ENCODE measurements at regions not wholly inside any gene's neighbourhood (a gene's known extent, or its start where the extent isn't known, plus 50 kb on each side); places are given as distances from the start of the nearest gene placed in this dataset.

DNA sequence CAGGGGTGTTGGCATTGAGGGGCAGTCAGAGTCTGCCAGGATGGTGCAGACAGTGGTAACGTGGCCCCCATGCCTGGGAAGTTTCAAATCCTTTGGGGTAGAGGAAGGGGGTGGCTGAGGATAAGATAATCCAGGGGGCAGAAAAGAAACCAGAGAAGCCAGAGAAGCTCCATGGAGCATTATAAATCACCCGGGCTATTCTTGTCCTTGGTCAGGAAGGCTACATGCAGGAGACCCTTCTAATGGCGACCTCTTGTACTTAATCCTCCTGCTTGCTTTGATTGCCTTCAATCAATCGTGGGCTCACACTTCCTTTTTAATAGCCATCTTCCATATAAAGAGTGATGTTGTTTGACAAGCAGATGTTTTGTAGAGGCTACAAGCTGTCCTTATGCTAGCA, 131.9 kb downstream of the MAF start:
- no peaks in the 10 kb centered on the region for H3K27me3 ChIP-seq (ENCODE audit: insufficient read depth, insufficient read length)
- H3K4me1 ChIP-seq (ENCODE audit: insufficient read depth, insufficient read length): no peaks in the 10 kb centered on the region
- no peak overlapping the region for H3K4me3 ChIP-seq (ENCODE audit: insufficient read length, low read depth)
- TF ChIP-seq YY1 (IDR thresholded peaks at IDR 0.05; ENCODE audit: insufficient read depth, insufficient read length): no peak
- no peak for TF ChIP-seq ZNF274 (IDR thresholded peaks at IDR 0.05; ENCODE audit: low read depth, low read length)
- TF ChIP-seq SUZ12 (IDR thresholded peaks at IDR 0.05; ENCODE audit: extremely low read depth, insufficient read depth, insufficient read length): no peak
- H3K9me3 ChIP-seq (ENCODE audit: insufficient read depth, low read length): no peaks in the 10 kb centered on the region
- no peak overlapping the region for H3K9ac ChIP-seq (ENCODE audit: insufficient read length, low read depth)
- no peak for DNase-seq (ENCODE audit: low read depth, low spot score)
- H3K36me3 ChIP-seq (ENCODE audit: insufficient read depth, insufficient read length, low read length): no peaks in the 10 kb centered on the region

DNA sequence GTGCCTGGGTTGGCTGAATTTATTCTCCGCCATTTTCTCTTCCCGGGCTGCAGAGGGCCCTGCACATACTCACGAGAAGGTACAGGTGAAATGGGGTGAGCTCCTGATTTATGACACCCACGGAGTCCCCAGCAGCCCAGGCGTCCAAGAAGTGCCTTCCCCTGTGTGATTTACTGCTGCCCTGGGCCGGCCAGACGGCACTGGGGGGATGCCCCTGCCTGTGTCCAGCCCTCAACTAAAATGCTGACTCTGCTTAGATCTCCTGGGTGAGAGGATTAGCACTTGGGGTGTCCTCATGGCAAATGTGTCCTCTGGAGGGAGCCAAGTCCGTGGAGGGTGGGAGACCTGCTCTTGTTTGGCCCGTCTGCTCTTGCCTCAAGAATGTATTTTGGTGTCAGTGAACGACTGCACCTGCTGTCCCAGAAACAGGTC, 132.4 kb downstream of the MAF start:
- Histone ChIP-seq H3K4me3 (ENCODE audit: insufficient read length, low read depth) (no peak overlapping the region), H3K9me3 (ENCODE audit: insufficient read depth, low read length) (no peaks in the 10 kb centered on the region), H3K36me3 (ENCODE audit: insufficient read depth, insufficient read length, low read length) (no peaks in the 10 kb centered on the region), H3K27me3 (ENCODE audit: insufficient read depth, insufficient read length) (no peaks in the 10 kb centered on the region), H3K4me1 (ENCODE audit: insufficient read depth, insufficient read length) (no peaks in the 10 kb centered on the region), H3K9ac (ENCODE audit: insufficient read length, low read depth) (no peak overlapping the region)
- no peak for DNase-seq (ENCODE audit: low read depth, low spot score)
- TF ChIP-seq YY1 (IDR thresholded peaks at IDR 0.05; ENCODE audit: insufficient read depth, insufficient read length) (no peak), ZNF274 (IDR thresholded peaks at IDR 0.05; ENCODE audit: low read depth, low read length) (no peak), SUZ12 (IDR thresholded peaks at IDR 0.05; ENCODE audit: extremely low read depth, insufficient read depth, insufficient read length) (no peak)

DNA sequence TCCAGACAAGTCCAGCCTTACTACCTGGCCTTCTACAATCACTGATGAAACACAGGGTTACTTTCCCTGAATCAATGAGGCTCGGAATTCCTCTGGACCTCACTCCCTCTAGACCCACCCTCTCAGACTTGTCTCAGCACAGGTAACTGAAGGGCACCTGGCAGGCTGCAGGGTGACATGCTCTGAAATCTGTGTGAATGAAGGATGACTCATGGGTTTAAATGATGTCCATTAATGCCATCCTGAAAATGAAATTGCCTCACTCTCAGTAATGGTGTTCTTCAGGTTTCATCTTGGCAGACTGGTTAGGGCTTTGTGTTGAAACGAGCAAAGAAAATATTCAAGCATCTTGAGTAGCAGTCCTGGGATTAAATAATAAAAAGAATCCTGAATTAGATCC, 134.4 kb downstream of the MAF start:
- Histone ChIP-seq H3K4me1 (ENCODE audit: insufficient read depth, insufficient read length) (no peaks in the 10 kb centered on the region), H3K9ac (ENCODE audit: insufficient read length, low read depth) (no peak overlapping the region), H3K4me3 (ENCODE audit: insufficient read length, low read depth) (no peak overlapping the region), H3K27me3 (ENCODE audit: insufficient read depth, insufficient read length) (no peaks in the 10 kb centered on the region), H3K9me3 (ENCODE audit: insufficient read depth, low read length) (no peaks in the 10 kb centered on the region), H3K36me3 (ENCODE audit: insufficient read depth, insufficient read length, low read length) (no peaks in the 10 kb centered on the region)
- no peak for TF ChIP-seq YY1 (IDR thresholded peaks at IDR 0.05; ENCODE audit: insufficient read depth, insufficient read length)
- no peak for TF ChIP-seq SUZ12 (IDR thresholded peaks at IDR 0.05; ENCODE audit: extremely low read depth, insufficient read depth, insufficient read length)
- TF ChIP-seq ZNF274 (IDR thresholded peaks at IDR 0.05; ENCODE audit: low read depth, low read length): no peak
- no peak for DNase-seq (ENCODE audit: low read depth, low spot score)

DNA sequence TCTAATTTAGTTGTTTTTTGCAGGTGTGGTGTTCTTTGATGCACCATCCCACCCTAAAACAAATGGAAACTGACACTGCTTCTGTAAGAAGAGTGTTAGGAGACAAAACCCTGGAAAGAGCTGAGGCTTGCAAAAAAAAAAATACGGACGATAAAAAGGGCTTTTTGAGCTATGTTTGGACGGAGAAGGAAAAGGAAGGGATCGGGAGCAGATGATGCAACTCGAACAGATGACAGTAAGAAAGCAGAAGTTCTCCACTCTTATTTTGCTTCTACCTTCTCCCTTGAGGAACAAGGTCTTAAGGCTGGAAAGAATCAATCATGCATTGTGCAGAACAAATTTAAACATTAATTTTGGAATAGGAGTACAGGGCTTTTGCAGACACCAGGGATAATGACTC, 136.7 kb downstream of the MAF start:
- Histone ChIP-seq H3K4me3 (ENCODE audit: insufficient read length, low read depth) (no peak overlapping the region), H3K4me1 (ENCODE audit: insufficient read depth, insufficient read length) (no peaks in the 10 kb centered on the region), H3K36me3 (ENCODE audit: insufficient read depth, insufficient read length, low read length) (no peaks in the 10 kb centered on the region), H3K9ac (ENCODE audit: insufficient read length, low read depth) (no peak overlapping the region), H3K9me3 (ENCODE audit: insufficient read depth, low read length) (no peaks in the 10 kb centered on the region), H3K27me3 (ENCODE audit: insufficient read depth, insufficient read length) (no peaks in the 10 kb centered on the region)
- no peak for DNase-seq (ENCODE audit: low read depth, low spot score)
- TF ChIP-seq SUZ12 (IDR thresholded peaks at IDR 0.05; ENCODE audit: extremely low read depth, insufficient read depth, insufficient read length) (no peak), YY1 (IDR thresholded peaks at IDR 0.05; ENCODE audit: insufficient read depth, insufficient read length) (no peak), ZNF274 (IDR thresholded peaks at IDR 0.05; ENCODE audit: low read depth, low read length) (no peak)

DNA sequence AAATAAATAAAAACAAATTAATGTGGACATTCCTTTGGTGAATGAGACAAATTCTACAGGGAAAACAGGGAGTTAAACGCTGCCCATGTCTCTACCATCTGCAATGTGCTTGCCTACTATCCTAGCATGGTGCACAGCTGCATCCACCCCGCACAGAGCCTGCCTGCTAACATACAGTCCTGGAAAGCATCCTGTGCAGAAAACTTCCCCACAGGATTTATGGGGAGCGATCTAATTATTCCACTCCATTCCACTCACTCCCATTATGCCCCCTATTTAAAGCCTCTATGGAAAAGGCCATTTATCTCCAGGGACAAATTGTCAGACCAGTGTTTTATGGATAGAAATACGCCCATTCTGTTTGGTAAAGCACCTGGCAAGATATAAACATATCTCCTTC, 144.5 kb downstream of the MAF start:
- DNase-seq (ENCODE audit: low read depth, low spot score): no peak
- no peak for TF ChIP-seq ZNF274 (IDR thresholded peaks at IDR 0.05; ENCODE audit: low read depth, low read length)
- TF ChIP-seq YY1 (IDR thresholded peaks at IDR 0.05; ENCODE audit: insufficient read depth, insufficient read length): no peak
- TF ChIP-seq SUZ12 (IDR thresholded peaks at IDR 0.05; ENCODE audit: extremely low read depth, insufficient read depth, insufficient read length): no peak
- no peaks in the 10 kb centered on the region for H3K27me3 ChIP-seq (ENCODE audit: insufficient read depth, insufficient read length)

DNA sequence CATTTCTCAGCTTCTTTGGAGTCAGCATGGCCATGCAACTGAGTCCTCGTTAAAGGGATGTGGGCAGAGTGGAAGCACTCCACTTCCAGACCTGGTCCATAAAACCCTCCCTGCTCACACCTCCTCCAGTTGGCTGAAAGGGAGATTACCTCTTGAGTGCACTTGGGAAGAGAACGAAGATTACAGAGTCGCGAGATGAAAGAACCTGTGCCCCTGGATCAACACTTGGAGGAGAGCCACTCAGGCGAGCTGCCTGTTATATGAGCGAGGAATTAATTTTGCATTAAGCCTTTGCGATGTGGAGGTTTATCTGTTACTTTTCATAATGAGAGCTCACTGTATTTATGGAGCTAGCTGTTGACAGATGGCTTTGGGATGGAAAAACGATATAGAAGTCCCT, 147.9 kb downstream of the MAF start:
- H3K4me3 ChIP-seq (ENCODE audit: insufficient read length, low read depth): no peak overlapping the region
- TF ChIP-seq SUZ12 (IDR thresholded peaks at IDR 0.05; ENCODE audit: extremely low read depth, insufficient read depth, insufficient read length) (no peak), ZNF274 (IDR thresholded peaks at IDR 0.05; ENCODE audit: low read depth, low read length) (no peak), YY1 (IDR thresholded peaks at IDR 0.05; ENCODE audit: insufficient read depth, insufficient read length) (no peak)
- H3K4me1 ChIP-seq (ENCODE audit: insufficient read depth, insufficient read length): no peaks in the 10 kb centered on the region
- DNase-seq (ENCODE audit: low read depth, low spot score): no peak
- no peaks in the 10 kb centered on the region for H3K9me3 ChIP-seq (ENCODE audit: insufficient read depth, low read length)
- H3K9ac ChIP-seq (ENCODE audit: insufficient read length, low read depth): no peak overlapping the region
- no peaks in the 10 kb centered on the region for H3K36me3 ChIP-seq (ENCODE audit: insufficient read depth, insufficient read length, low read length)
- H3K27me3 ChIP-seq (ENCODE audit: insufficient read depth, insufficient read length): no peaks in the 10 kb centered on the region

More for the DNA sequence above, 144.5 kb downstream of the MAF start:
- Histone ChIP-seq H3K36me3 (ENCODE audit: insufficient read depth, insufficient read length, low read length) (no peaks in the 10 kb centered on the region), H3K4me1 (ENCODE audit: insufficient read depth, insufficient read length) (no peaks in the 10 kb centered on the region), H3K9me3 (ENCODE audit: insufficient read depth, low read length) (no peaks in the 10 kb centered on the region), H3K9ac (ENCODE audit: insufficient read length, low read depth) (no peak overlapping the region), H3K4me3 (ENCODE audit: insufficient read length, low read depth) (no peak overlapping the region)

DNA sequence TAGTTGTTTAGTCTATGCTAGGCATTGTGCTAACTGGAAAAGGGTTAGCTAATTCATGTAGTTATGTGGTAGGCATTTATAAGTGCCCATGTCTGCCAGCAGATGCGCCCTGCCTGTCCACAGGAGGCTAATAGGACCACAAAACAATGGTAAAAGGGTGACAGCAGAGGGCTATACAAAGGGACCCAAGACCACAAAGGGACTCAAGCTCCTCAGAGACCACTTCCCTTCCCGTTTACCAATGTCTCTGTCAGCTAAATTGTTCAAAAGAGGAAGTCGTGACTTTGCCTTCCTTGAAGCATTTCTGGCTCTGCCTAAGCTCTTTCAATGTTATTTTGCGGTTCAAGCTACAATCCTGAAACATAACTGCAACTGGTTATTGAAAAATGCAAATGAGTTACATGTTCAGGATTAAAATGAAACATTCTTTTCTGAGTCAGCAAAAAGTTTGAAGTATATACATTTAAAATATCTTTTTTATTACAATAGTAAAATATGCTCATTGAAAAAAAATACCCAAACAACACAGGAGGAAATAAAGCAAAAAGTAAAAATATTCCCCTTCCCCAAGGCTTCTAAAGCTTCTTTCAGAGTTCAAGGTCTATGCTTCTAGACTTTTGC, 149.2 kb downstream of the MAF start:
- no peaks in the 10 kb centered on the region for H3K36me3 ChIP-seq (ENCODE audit: insufficient read depth, insufficient read length, low read length)
- no peak for DNase-seq (ENCODE audit: low read depth, low spot score)
- H3K4me1 ChIP-seq (ENCODE audit: insufficient read depth, insufficient read length): no peaks in the 10 kb centered on the region
- no peaks in the 10 kb centered on the region for H3K9me3 ChIP-seq (ENCODE audit: insufficient read depth, low read length)
- no peaks in the 10 kb centered on the region for H3K27me3 ChIP-seq (ENCODE audit: insufficient read depth, insufficient read length)
- no peak overlapping the region for H3K9ac ChIP-seq (ENCODE audit: insufficient read length, low read depth)
- TF ChIP-seq ZNF274 (IDR thresholded peaks at IDR 0.05; ENCODE audit: low read depth, low read length) (no peak), YY1 (IDR thresholded peaks at IDR 0.05; ENCODE audit: insufficient read depth, insufficient read length) (no peak), SUZ12 (IDR thresholded peaks at IDR 0.05; ENCODE audit: extremely low read depth, insufficient read depth, insufficient read length) (no peak)
- H3K4me3 ChIP-seq (ENCODE audit: insufficient read length, low read depth): no peak overlapping the region
